Astrocyte (in vitro differentiated cells and primary cell): ENCODE measurements at regions not wholly inside any gene's neighbourhood (a gene's known extent, or its start where the extent isn't known, plus 50 kb on each side); places are given as distances from the start of the nearest gene placed in this dataset.

ENCODE experiments used
- CTCF ChIP-seq: IDR thresholded peaks from 2 replicates; pipeline ENCODE4 v1.5.1; 2011; ENCODE audit warnings: low read depth, mild to moderate bottlenecking, inconsistent platforms, low read length, moderate library complexity; ENCODE audit not compliant: insufficient read depth
- EZH2 ChIP-seq: IDR thresholded peaks from 2 replicates; pipeline ENCODE4 v1.6.1; 2012; ENCODE audit warnings: mild to moderate bottlenecking, low read length, inconsistent platforms; ENCODE audit not compliant: insufficient read depth

- TF ChIP-seq CTCF (no peak), EZH2 (no peak)
These were observed 120.3 kb upstream of the SUCLG2 start for GRCh38 chr3:67774676-67775075.
